GM12891 (cell line): ENCODE measurements at regions not wholly inside any gene's neighbourhood (a gene's known extent, or its start where the extent isn't known, plus 50 kb on each side); places are given as distances from the start of the nearest gene placed in this dataset.

Experiments
- PAX5 ChIP-seq: IDR thresholded peaks from 2 replicates; pipeline ENCODE4 v1.6.1; 2011; ENCODE audit warnings: low read length, moderate library complexity, mild to moderate bottlenecking; ENCODE audit not compliant: insufficient read depth, severe bottlenecking
- POLR2A ChIP-seq: IDR thresholded peaks from 2 replicates; pipeline ENCODE4 v1.6.1; 2011; ENCODE audit warnings: low read depth, low read length, control low read depth
- POLR2AphosphoS5 ChIP-seq: IDR thresholded peaks from 2 replicates; pipeline ENCODE4 v1.6.1; 2011; ENCODE audit warnings: low read depth, low read length, control low read depth
- SPI1 ChIP-seq: IDR thresholded peaks from 2 replicates; pipeline ENCODE4 v1.6.1; 2011; ENCODE audit warnings: low read depth, low read length, control low read depth
- TAF1 ChIP-seq: IDR thresholded peaks from 2 replicates; pipeline ENCODE4 v1.6.1; 2011; ENCODE audit warnings: low read depth, low read length, control low read depth

- TF ChIP-seq POLR2AphosphoS5, result no peak
- no peak for TF ChIP-seq POLR2A
- TF ChIP-seq TAF1, result no peak
- no peak for TF ChIP-seq SPI1
- TF ChIP-seq PAX5, result no peak
Observed at GRCh38 chr18:10235661-10235952, 218.8 kb upstream of the APCDD1 start.
